Astrocyte (in vitro differentiated cells and primary cell): ENCODE measurements at regions not wholly inside any gene's neighbourhood (a gene's known extent, or its start where the extent isn't known, plus 50 kb on each side); places are given as distances from the start of the nearest gene placed in this dataset.

Source experiments
- DNase-seq: peaks from one replicate; pipeline ENCODE4 v3.0.0-alpha.2; 2010; ENCODE audit warnings: low read depth
- FAIRE-seq: peaks from 2 replicates; lab custom pipeline; 2011; peaks lifted over from hg19 to GRCh38; lab: Jason Lieb, UNC
- H2AFZ ChIP-seq: 2 replicates; pipeline ENCODE4 v1.6.0; 2012; ENCODE audit warnings: low read depth, low read length, inconsistent platforms
- H3K27ac ChIP-seq: 2 replicates; pipeline ENCODE4 v1.5.1; 2011; ENCODE audit warnings: low read depth, low read length, inconsistent platforms
- H3K27me3 ChIP-seq: 2 replicates; pipeline ENCODE4 v1.6.0; 2011; ENCODE audit warnings: low read length, inconsistent platforms; ENCODE audit not compliant: insufficient read depth
- H3K36me3 ChIP-seq: 2 replicates; pipeline ENCODE4 v1.5.1; 2011; ENCODE audit warnings: low read length, inconsistent platforms; ENCODE audit not compliant: insufficient read depth
- H3K4me1 ChIP-seq: 2 replicates; pipeline ENCODE4 v1.5.1; 2011; ENCODE audit warnings: low read length, inconsistent platforms; ENCODE audit not compliant: insufficient read depth
- H3K4me2 ChIP-seq: 2 replicates; pipeline ENCODE4 v1.6.0; 2012; ENCODE audit warnings: low read length, inconsistent platforms
- H3K4me3 ChIP-seq: 2 replicates; pipeline ENCODE4 v1.5.1; 2011; ENCODE audit warnings: low read depth, mild to moderate bottlenecking, low read length, inconsistent platforms; ENCODE audit not compliant: insufficient read depth
- H3K79me2 ChIP-seq: 2 replicates; pipeline ENCODE4 v1.6.0; 2012; ENCODE audit warnings: mild to moderate bottlenecking, low read length, inconsistent platforms; ENCODE audit not compliant: insufficient read depth
- H3K9ac ChIP-seq: 2 replicates; pipeline ENCODE4 v1.6.0; 2012; ENCODE audit warnings: mild to moderate bottlenecking, low read length, inconsistent platforms
- H3K9me3 ChIP-seq: 2 replicates; pipeline ENCODE4 v1.5.1; 2012; ENCODE audit warnings: low read depth, mild to moderate bottlenecking, low read length, inconsistent platforms; ENCODE audit not compliant: insufficient read depth
- H4K20me1 ChIP-seq: 2 replicates; pipeline ENCODE4 v1.6.0; 2012; ENCODE audit warnings: low read length, inconsistent platforms; ENCODE audit not compliant: insufficient read depth
- H3K27ac Mint-ChIP-seq: one replicate; pipeline ENCODE4 v1.8.0; 2021; ENCODE audit warnings: mild to moderate bottlenecking, mixed read lengths; ENCODE audit not compliant: unreplicated experiment
- H3K27me3 Mint-ChIP-seq: one replicate; pipeline ENCODE4 v1.8.0; 2021; ENCODE audit warnings: low read depth, mixed read lengths; ENCODE audit not compliant: unreplicated experiment
- H3K36me3 Mint-ChIP-seq: one replicate; pipeline ENCODE4 v1.8.0; 2021; ENCODE audit warnings: low read depth, mixed read lengths; ENCODE audit not compliant: unreplicated experiment
- H3K4me1 Mint-ChIP-seq: one replicate; pipeline ENCODE4 v1.8.0; 2021; ENCODE audit warnings: low read depth, mixed read lengths; ENCODE audit not compliant: unreplicated experiment
- H3K4me3 Mint-ChIP-seq: one replicate; pipeline ENCODE4 v1.8.0; 2021; ENCODE audit warnings: mild to moderate bottlenecking, moderate library complexity, mixed read lengths; ENCODE audit not compliant: unreplicated experiment
- H3K9me3 Mint-ChIP-seq: one replicate; pipeline ENCODE4 v1.8.0; 2021; ENCODE audit warnings: mild to moderate bottlenecking, mixed read lengths; ENCODE audit not compliant: unreplicated experiment
- CTCF ChIP-seq: IDR thresholded peaks from 2 replicates; pipeline ENCODE4 v1.5.1; 2011; ENCODE audit warnings: low read depth, mild to moderate bottlenecking, inconsistent platforms, low read length, moderate library complexity; ENCODE audit not compliant: insufficient read depth
- EZH2 ChIP-seq: IDR thresholded peaks from 2 replicates; pipeline ENCODE4 v1.6.1; 2012; ENCODE audit warnings: mild to moderate bottlenecking, low read length, inconsistent platforms; ENCODE audit not compliant: insufficient read depth

GRCh38 chr7:106376026-106376799, 91.4 kb upstream of the NAMPT start:
- no peak overlapping the region for H3K4me3 ChIP-seq
- no peak overlapping the region for H3K27ac Mint-ChIP-seq
- H3K36me3 Mint-ChIP-seq: no peaks in the 10 kb centered on the region
- no peaks in the 10 kb centered on the region for H3K9me3 ChIP-seq
- H3K36me3 ChIP-seq: no peaks in the 10 kb centered on the region
- no peak overlapping the region for H3K4me2 ChIP-seq
- H3K9ac ChIP-seq: no peak overlapping the region
- TF ChIP-seq CTCF: no peak
- TF ChIP-seq EZH2: no peak
- no peak overlapping the region for H3K27ac ChIP-seq
- no peaks in the 10 kb centered on the region for H4K20me1 ChIP-seq
- H3K4me1 ChIP-seq: no peaks in the 10 kb centered on the region
- H2AFZ ChIP-seq: no peak overlapping the region
- H3K4me1 Mint-ChIP-seq: no peaks in the 10 kb centered on the region
- no peak overlapping the region for H3K4me3 Mint-ChIP-seq
- no peaks in the 10 kb centered on the region for H3K9me3 Mint-ChIP-seq
- no peak for FAIRE-seq
- DNase-seq: no peak
- H3K79me2 ChIP-seq: no peaks in the 10 kb centered on the region
- H3K27me3 Mint-ChIP-seq: peaks cover 10% of the 10 kb centered on the region
- peaks cover under 1% of the 10 kb centered on the region for H3K27me3 ChIP-seq

GRCh38 chr7:106375499-106375898, 90.7 kb upstream of the NAMPT start:
- H3K27me3 ChIP-seq: no peaks in the 10 kb centered on the region
- no peak for FAIRE-seq
- H3K27ac Mint-ChIP-seq: no peak overlapping the region
- no peaks in the 10 kb centered on the region for H3K79me2 ChIP-seq
- no peak overlapping the region for H3K9ac ChIP-seq
- DNase-seq: no peak
- H2AFZ ChIP-seq: no peak overlapping the region
- no peak overlapping the region for H3K27ac ChIP-seq
- H3K36me3 Mint-ChIP-seq: no peaks in the 10 kb centered on the region
- H3K4me1 ChIP-seq: no peaks in the 10 kb centered on the region
- no peaks in the 10 kb centered on the region for H4K20me1 ChIP-seq
- no peaks in the 10 kb centered on the region for H3K36me3 ChIP-seq
- H3K4me2 ChIP-seq: no peak overlapping the region
- no peaks in the 10 kb centered on the region for H3K9me3 Mint-ChIP-seq
- no peak overlapping the region for H3K4me3 Mint-ChIP-seq
- TF ChIP-seq CTCF (no peak), EZH2 (no peak)
- no peaks in the 10 kb centered on the region for H3K9me3 ChIP-seq
- H3K27me3 Mint-ChIP-seq: peaks cover 5% of the 10 kb centered on the region
- no peak overlapping the region for H3K4me3 ChIP-seq
- no peaks in the 10 kb centered on the region for H3K4me1 Mint-ChIP-seq

GRCh38 chr7:106374437-106374836, 89.7 kb upstream of the NAMPT start:
- H3K79me2 ChIP-seq: no peaks in the 10 kb centered on the region
- H2AFZ ChIP-seq: no peak overlapping the region
- no peaks in the 10 kb centered on the region for H4K20me1 ChIP-seq
- no peaks in the 10 kb centered on the region for H3K27me3 ChIP-seq
- H3K36me3 ChIP-seq: no peaks in the 10 kb centered on the region
- Mint-ChIP-seq H3K4me1 (no peaks in the 10 kb centered on the region), H3K27me3 (peaks cover 2% of the 10 kb centered on the region), H3K9me3 (no peaks in the 10 kb centered on the region), H3K27ac (no peak overlapping the region), H3K4me3 (no peak overlapping the region), H3K36me3 (no peaks in the 10 kb centered on the region)
- no peaks in the 10 kb centered on the region for H3K4me1 ChIP-seq
- no peak for DNase-seq
- H3K4me3 ChIP-seq: no peak overlapping the region
- no peak overlapping the region for H3K27ac ChIP-seq
- H3K9me3 ChIP-seq: no peaks in the 10 kb centered on the region
- H3K4me2 ChIP-seq: no peak overlapping the region
- H3K9ac ChIP-seq: no peak overlapping the region
- FAIRE-seq: no peak
- no peak for TF ChIP-seq CTCF
- TF ChIP-seq EZH2: no peak
